Stomach smooth muscle (tissue), 2 donors: ENCODE measurements at regions not wholly inside any gene's neighbourhood (a gene's known extent, or its start where the extent isn't known, plus 50 kb on each side); places are given as distances from the start of the nearest gene placed in this dataset.

Experiments used
- H3K27ac ChIP-seq: one replicate; pipeline ENCODE4 v1.7.0; 2013; ENCODE audit warnings: mild to moderate bottlenecking, low read length, inconsistent platforms
- H3K27me3 ChIP-seq, 2 donors: one replicate each; pipeline ENCODE4 v1.7.0; 2013; ENCODE audit warnings: low read length in 2 of 2; ENCODE audit not compliant: insufficient read depth in 2 of 2, control insufficient read depth in 1 of 2
- H3K36me3 ChIP-seq, 2 donors: one replicate each; pipeline ENCODE4 v1.7.0; 2013; ENCODE audit warnings: low read length in 2 of 2; ENCODE audit not compliant: control insufficient read depth in 2 of 2, insufficient read depth in 2 of 2
- H3K4me1 ChIP-seq: one replicate; pipeline ENCODE4 v1.7.0; 2013; ENCODE audit warnings: low read length; ENCODE audit not compliant: control insufficient read depth, insufficient read depth
- H3K4me3 ChIP-seq, 2 donors: one replicate each; pipeline ENCODE4 v1.7.0; 2013; ENCODE audit warnings: low read length in 2 of 2
- H3K9ac ChIP-seq, 2 donors: one replicate each; pipeline ENCODE4 v1.7.0; 2013; ENCODE audit warnings: low read length in 2 of 2, mild to moderate bottlenecking in 1 of 2
- H3K9me3 ChIP-seq, 2 donors: one replicate each; pipeline ENCODE4 v1.7.0; 2013; ENCODE audit warnings: low read length in 2 of 2; ENCODE audit not compliant: control insufficient read depth in 2 of 2
- donor health status: healthy.
- donor health status: Pancreatic carcinoma.

- Histone ChIP-seq H3K27me3 (no peaks in the 10 kb centered on the region), H3K4me3 (no peak overlapping the region), H3K27ac (no peak overlapping the region), H3K9ac (no peak overlapping the region), H3K4me1 (no peaks in the 10 kb centered on the region), H3K36me3 (no peaks in the 10 kb centered on the region), H3K9me3 (no peaks in the 10 kb centered on the region)
Measured at GRCh38 chr9:2473681-2474080, 147.9 kb upstream of the VLDLR start.

- no peak overlapping the region for H3K4me3 ChIP-seq
- no peaks in the 10 kb centered on the region for H3K9me3 ChIP-seq
- no peak overlapping the region for H3K27ac ChIP-seq
- no peaks in the 10 kb centered on the region for H3K4me1 ChIP-seq
- no peak overlapping the region for H3K9ac ChIP-seq
- H3K36me3 ChIP-seq = no peaks in the 10 kb centered on the region
- H3K27me3 ChIP-seq = no peaks in the 10 kb centered on the region
Measured at GRCh38 chr9:2477755-2478154, 143.8 kb upstream of the VLDLR start.

GRCh38 chr9:2478421-2478820 lies 143.2 kb upstream of the VLDLR start:
- Histone ChIP-seq H3K27me3 (no peaks in the 10 kb centered on the region), H3K4me3 (no peak overlapping the region), H3K9me3 (no peaks in the 10 kb centered on the region), H3K9ac (no peak overlapping the region), H3K4me1 (no peaks in the 10 kb centered on the region), H3K36me3 (no peaks in the 10 kb centered on the region), H3K27ac (no peak overlapping the region)

GRCh38 chr9:2479056-2479565 lies 142.5 kb upstream of the VLDLR start:
- H3K36me3 ChIP-seq = no peaks in the 10 kb centered on the region
- H3K27ac ChIP-seq = no peak overlapping the region
- H3K4me1 ChIP-seq = no peaks in the 10 kb centered on the region
- no peaks in the 10 kb centered on the region for H3K9me3 ChIP-seq
- H3K27me3 ChIP-seq = no peaks in the 10 kb centered on the region
- H3K9ac ChIP-seq = no peak overlapping the region
- H3K4me3 ChIP-seq = no peak overlapping the region

GRCh38 chr9:2480255-2480837 lies 141.2 kb upstream of the VLDLR start:
- H3K27ac ChIP-seq = no peak overlapping the region
- no peaks in the 10 kb centered on the region for H3K4me1 ChIP-seq
- H3K9me3 ChIP-seq = no peaks in the 10 kb centered on the region
- no peak overlapping the region for H3K9ac ChIP-seq
- no peaks in the 10 kb centered on the region for H3K27me3 ChIP-seq
- no peaks in the 10 kb centered on the region for H3K36me3 ChIP-seq
- H3K4me3 ChIP-seq = no peak overlapping the region

- Histone ChIP-seq H3K27ac (no peak overlapping the region), H3K4me1 (no peaks in the 10 kb centered on the region), H3K9ac (no peak overlapping the region), H3K36me3 (no peaks in the 10 kb centered on the region), H3K4me3 (no peak overlapping the region), H3K27me3 (no peaks in the 10 kb centered on the region), H3K9me3 (no peaks in the 10 kb centered on the region)
Measured at GRCh38 chr9:2481216-2481615, 140.4 kb upstream of the VLDLR start.

- Histone ChIP-seq H3K9me3 (no peaks in the 10 kb centered on the region), H3K4me1 (no peaks in the 10 kb centered on the region), H3K36me3 (no peaks in the 10 kb centered on the region), H3K9ac (no peak overlapping the region), H3K27me3 (no peaks in the 10 kb centered on the region), H3K4me3 (no peak overlapping the region), H3K27ac (no peak overlapping the region)
Measured at GRCh38 chr9:2486988-2487387, 134.6 kb upstream of the VLDLR start.

- Histone ChIP-seq H3K27ac (no peak overlapping the region), H3K36me3 (no peaks in the 10 kb centered on the region), H3K4me1 (peaks cover 7% of the 10 kb centered on the region), H3K9me3 (no peaks in the 10 kb centered on the region), H3K9ac (no peak overlapping the region), H3K4me3 (no peak overlapping the region), H3K27me3 (no peaks in the 10 kb centered on the region)
Measured at GRCh38 chr9:2489838-2490314, 131.7 kb upstream of the VLDLR start.

GRCh38 chr9:2492161-2492560 lies 129.4 kb upstream of the VLDLR start:
- Histone ChIP-seq H3K9me3 (no peaks in the 10 kb centered on the region), H3K27me3 (no peaks in the 10 kb centered on the region), H3K36me3 (no peaks in the 10 kb centered on the region), H3K27ac (no peak overlapping the region), H3K4me3 (no peak overlapping the region), H3K9ac (no peak overlapping the region), H3K4me1 (peaks cover 16% of the 10 kb centered on the region)

- H3K27ac ChIP-seq = no peak overlapping the region
- no peak overlapping the region for H3K4me3 ChIP-seq
- no peak overlapping the region for H3K9ac ChIP-seq
- H3K4me1 ChIP-seq = peaks cover 16% of the 10 kb centered on the region
- H3K36me3 ChIP-seq = no peaks in the 10 kb centered on the region
- H3K9me3 ChIP-seq = no peaks in the 10 kb centered on the region
- H3K27me3 ChIP-seq = no peaks in the 10 kb centered on the region
Measured at GRCh38 chr9:2493109-2493508, 128.5 kb upstream of the VLDLR start.

- H3K27me3 ChIP-seq = no peaks in the 10 kb centered on the region
- H3K9me3 ChIP-seq = no peaks in the 10 kb centered on the region
- H3K4me1 ChIP-seq = peaks cover 16% of the 10 kb centered on the region
- H3K4me3 ChIP-seq = no peak overlapping the region
- H3K9ac ChIP-seq = no peak overlapping the region
- H3K27ac ChIP-seq = no peak overlapping the region
- H3K36me3 ChIP-seq = no peaks in the 10 kb centered on the region
Measured at GRCh38 chr9:2493529-2493928, 128.1 kb upstream of the VLDLR start.
